NCI-H2171 (cell line): ENCODE measurements at regions not wholly inside any gene's neighbourhood (a gene's known extent, or its start where the extent isn't known, plus 50 kb on each side); places are given as distances from the start of the nearest gene placed in this dataset.

Experiments used
- DNase-seq: peaks from one replicate; lab custom pipeline; 2025; lab: John Stamatoyannopoulos, UW

GRCh38 chr2:41933585-41934320 is 114.1 kb upstream of the PKDCC start:
- DNase-seq: no peak

- DNase-seq: no peak
Observed at GRCh38 chr2:41934329-41934958, 113.4 kb upstream of the PKDCC start.

- no peak for DNase-seq
Observed at GRCh38 chr2:41935002-41935401, 112.8 kb upstream of the PKDCC start.

GRCh38 chr2:41935825-41936224 is 112.0 kb upstream of the PKDCC start:
- no peak for DNase-seq

GRCh38 chr2:41936771-41937463 is 110.9 kb upstream of the PKDCC start:
- DNase-seq: no peak

GRCh38 chr2:41937464-41937906 is 110.3 kb upstream of the PKDCC start:
- DNase-seq: no peak

GRCh38 chr2:41937921-41938708 is 109.7 kb upstream of the PKDCC start:
- DNase-seq: no peak

- DNase-seq: no peak
Observed at GRCh38 chr2:41940060-41940744, 107.6 kb upstream of the PKDCC start.

- no peak for DNase-seq
Observed at GRCh38 chr2:41940745-41941063, 107.1 kb upstream of the PKDCC start.

- no peak for DNase-seq
Observed at GRCh38 chr2:41941831-41942230, 106.0 kb upstream of the PKDCC start.

- DNase-seq: no peak
Observed at GRCh38 chr2:41942278-41942677, 105.5 kb upstream of the PKDCC start.

- DNase-seq: no peak
Observed at GRCh38 chr2:41943159-41943558, 104.7 kb upstream of the PKDCC start.

- DNase-seq: no peak
Observed at GRCh38 chr2:41944220-41944880, 103.5 kb upstream of the PKDCC start.

- no peak for DNase-seq
Observed at GRCh38 chr2:41947701-41948396, 100.0 kb upstream of the PKDCC start.

- no peak for DNase-seq
Observed at GRCh38 chr2:41948397-41948763, 99.4 kb upstream of the PKDCC start.

- DNase-seq: no peak
Observed at GRCh38 chr2:41949091-41949882, 98.5 kb upstream of the PKDCC start.

GRCh38 chr2:41949883-41950665 is 97.7 kb upstream of the PKDCC start:
- DNase-seq: no peak

GRCh38 chr2:41950666-41950960 is 97.2 kb upstream of the PKDCC start:
- no peak for DNase-seq
